Effector memory CD8-positive, alpha-beta T cell (primary cell): ENCODE measurements at regions not wholly inside any gene's neighbourhood (a gene's known extent, or its start where the extent isn't known, plus 50 kb on each side); places are given as distances from the start of the nearest gene placed in this dataset.
"Not testable (repeated sequence)": the region's sequence is repeated elsewhere in the genome, so short reads cannot be mapped to it uniquely, and the experiment has no call there.

Experiments
- ATAC-seq: fragments of 150-1000 bp; cut with Tn5 transposase; replicated peaks from 2 replicates; pipeline ENCODE4 v1.10.0; 2021; ENCODE audit warnings: mild to moderate bottlenecking, moderate library complexity
- DNase-seq, 3 experiments: peaks; one replicate each; pipeline ENCODE4 v3.0.0; 2021
- H3K27ac Mint-ChIP-seq, 2 donors: one replicate each; pipeline ENCODE4 v1.8.0; 2022; ENCODE audit warnings: mild to moderate bottlenecking in 2 of 2, mixed read lengths in 2 of 2, moderate library complexity in 2 of 2
- H3K27me3 Mint-ChIP-seq, 2 donors: one replicate each; pipeline ENCODE4 v1.8.0; 2022; ENCODE audit warnings: mixed read lengths in 2 of 2
- H3K36me3 Mint-ChIP-seq: one replicate; pipeline ENCODE4 v1.8.0; 2022; ENCODE audit warnings: mild to moderate bottlenecking, moderate library complexity, mixed read lengths; ENCODE audit not compliant: insufficient read depth
- H3K4me1 Mint-ChIP-seq, 2 donors: one replicate each; pipeline ENCODE4 v1.8.0; 2022; ENCODE audit warnings: low read depth in 2 of 2, mixed read lengths in 2 of 2
- H3K4me3 Mint-ChIP-seq, 2 donors: one replicate each; pipeline ENCODE4 v1.8.0; 2022; ENCODE audit warnings: mild to moderate bottlenecking in 2 of 2, mixed read lengths in 2 of 2, moderate library complexity in 2 of 2
- H3K9me3 Mint-ChIP-seq, 2 donors: one replicate each; pipeline ENCODE4 v1.8.0; 2022; ENCODE audit warnings: mixed read lengths in 2 of 2

DNA sequence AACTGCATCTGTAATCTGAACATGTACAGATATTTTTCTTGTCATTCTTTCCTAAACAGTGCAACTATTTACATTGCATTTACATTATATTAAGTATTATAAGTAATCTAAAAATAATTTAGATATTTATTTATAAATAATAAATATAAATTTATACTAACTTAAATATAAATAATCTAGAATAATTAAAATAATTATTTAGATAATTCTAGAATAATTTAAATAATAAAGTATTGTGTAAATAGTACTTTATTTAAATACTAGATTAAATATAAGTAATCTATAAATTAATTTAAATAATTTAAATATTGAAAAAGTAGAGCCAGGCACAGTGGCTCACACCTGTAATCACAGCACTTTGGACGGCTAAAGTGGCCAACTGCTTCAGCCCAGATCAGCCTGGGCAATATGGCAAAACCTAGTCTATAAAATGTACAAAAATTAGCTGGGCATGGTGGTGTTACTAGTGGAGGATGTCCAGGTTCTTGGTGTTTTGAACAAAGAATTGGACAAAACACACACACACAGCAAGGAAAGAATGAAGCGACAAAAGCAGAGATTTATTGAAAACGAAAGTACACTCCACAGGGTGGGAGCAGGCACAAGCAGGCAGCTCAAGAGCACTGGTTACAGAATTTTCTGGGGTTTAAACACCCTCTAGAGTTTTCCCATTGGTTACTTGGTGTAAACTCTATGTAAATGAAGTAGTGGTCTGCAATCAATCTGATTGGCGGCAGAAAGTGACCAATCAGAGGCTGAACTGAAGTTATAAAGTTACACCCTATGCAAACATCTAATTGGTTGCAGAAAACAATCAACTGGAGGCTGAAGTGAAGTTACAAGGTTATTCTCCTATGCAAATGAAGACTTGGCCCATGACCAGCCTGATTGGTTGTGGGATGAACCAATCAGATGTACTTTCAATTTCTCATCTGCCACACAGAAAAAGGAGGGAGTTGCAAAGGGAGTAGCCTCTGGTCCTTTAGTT lies 100.2 kb upstream of the SP4 start:
- no peak for DNase-seq
- no peaks in the 10 kb centered on the region for H3K36me3 Mint-ChIP-seq
- no peaks in the 10 kb centered on the region for H3K27me3 Mint-ChIP-seq
- H3K4me1 Mint-ChIP-seq = no peaks in the 10 kb centered on the region
- no peak for ATAC-seq
- no peak overlapping the region for H3K27ac Mint-ChIP-seq
- H3K9me3 Mint-ChIP-seq = peaks cover 0 to 2% of the 10 kb centered on the region in 2 donors
- no peak overlapping the region for H3K4me3 Mint-ChIP-seq

DNA sequence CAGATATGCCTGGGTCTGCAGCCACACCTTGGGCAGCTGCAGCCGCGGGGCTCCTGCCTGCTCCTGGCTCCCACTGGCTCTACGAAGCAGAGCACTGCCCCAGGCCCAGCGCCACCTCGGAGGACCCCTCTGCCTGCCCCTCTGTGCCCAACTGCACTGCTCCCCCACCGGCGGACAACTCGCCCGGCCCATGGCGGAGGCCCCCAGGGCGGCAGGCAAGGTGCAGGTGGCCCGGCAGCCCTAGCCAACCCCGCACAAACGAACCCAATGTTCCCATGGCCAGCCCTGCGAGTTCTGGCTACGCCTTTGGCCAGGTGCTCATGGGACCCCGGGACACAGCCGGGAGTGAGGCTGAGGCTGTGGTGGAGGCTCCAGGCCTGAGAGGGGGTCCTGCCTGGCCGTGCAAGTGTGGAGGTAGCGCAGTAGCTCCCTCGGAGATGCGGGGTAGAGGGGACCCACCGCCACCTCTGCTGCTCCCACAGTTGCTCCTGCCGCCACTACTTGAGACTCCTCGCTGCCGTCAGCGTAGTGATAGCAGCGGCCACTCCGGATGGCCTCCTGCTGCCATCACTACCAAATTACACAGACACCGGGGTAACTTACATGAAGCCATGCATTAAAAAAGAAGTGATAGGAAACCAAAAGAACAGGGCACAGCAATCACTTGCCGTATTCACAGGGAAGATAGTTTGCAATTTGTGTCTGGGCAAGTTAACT lies 97.3 kb upstream of the SP4 start:
- Mint-ChIP-seq H3K9me3 (peaks cover 0 to 2% of the 10 kb centered on the region in 2 donors), H3K4me3 (no peak overlapping the region), H3K27me3 (no peaks in the 10 kb centered on the region), H3K27ac (no peak overlapping the region), H3K4me1 (no peaks in the 10 kb centered on the region), H3K36me3 (no peaks in the 10 kb centered on the region)
- no peak for ATAC-seq
- no peak for DNase-seq

DNA sequence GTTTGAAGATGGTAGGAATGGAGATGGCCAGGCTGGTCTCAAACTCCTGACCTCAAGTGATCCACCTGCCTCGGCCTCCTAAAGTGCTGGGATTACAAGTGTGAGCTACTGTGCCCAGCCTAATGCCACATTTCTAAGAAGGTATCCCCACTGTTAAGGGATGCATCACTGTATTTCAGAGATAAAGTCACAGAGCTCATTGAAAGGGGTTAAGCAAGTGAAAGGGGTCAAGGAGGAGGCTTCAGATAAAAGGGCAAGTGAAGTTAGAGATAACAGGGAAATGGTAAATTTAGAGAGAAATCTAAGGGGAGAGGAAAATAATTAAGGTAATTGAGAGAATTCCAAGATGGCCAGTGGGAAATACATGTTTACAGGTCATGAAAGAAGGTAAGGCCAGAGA lies 93.0 kb upstream of the SP4 start:
- no peaks in the 10 kb centered on the region for H3K36me3 Mint-ChIP-seq
- H3K27ac Mint-ChIP-seq = no peak overlapping the region
- ATAC-seq (no peak), DNase-seq (no peak)
- no peak overlapping the region for H3K4me3 Mint-ChIP-seq
- no peaks in the 10 kb centered on the region for H3K27me3 Mint-ChIP-seq
- H3K9me3 Mint-ChIP-seq = no peaks in the 10 kb centered on the region
- peaks cover 12 to 27% of the 10 kb centered on the region in 2 donors for H3K4me1 Mint-ChIP-seq

DNA sequence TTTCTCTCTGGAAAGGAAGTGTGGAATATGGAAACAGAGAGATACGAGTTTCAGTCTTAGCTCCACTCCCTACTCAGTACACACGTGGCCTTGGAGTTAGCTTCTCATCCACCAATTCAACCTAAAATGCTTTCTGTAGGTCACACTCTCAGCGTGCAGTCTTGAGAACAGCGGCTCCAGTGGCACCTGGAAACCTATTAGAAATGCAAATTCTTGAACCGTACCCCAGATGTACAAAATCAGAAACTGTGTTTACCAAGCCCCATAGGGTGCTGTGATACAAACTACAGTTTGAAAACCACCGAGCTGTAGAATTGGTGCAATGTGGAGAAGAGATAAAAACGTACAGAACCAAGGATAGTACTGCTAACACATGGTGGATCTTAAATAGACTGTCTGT lies 91.1 kb upstream of the SP4 start:
- H3K4me3 Mint-ChIP-seq = no peak overlapping the region
- no peak for ATAC-seq
- H3K4me1 Mint-ChIP-seq = peaks cover 19 to 36% of the 10 kb centered on the region in 2 donors
- H3K9me3 Mint-ChIP-seq = no peaks in the 10 kb centered on the region
- H3K36me3 Mint-ChIP-seq = no peaks in the 10 kb centered on the region
- no peak for DNase-seq
- no peaks in the 10 kb centered on the region for H3K27me3 Mint-ChIP-seq
- no peak overlapping the region for H3K27ac Mint-ChIP-seq

DNA sequence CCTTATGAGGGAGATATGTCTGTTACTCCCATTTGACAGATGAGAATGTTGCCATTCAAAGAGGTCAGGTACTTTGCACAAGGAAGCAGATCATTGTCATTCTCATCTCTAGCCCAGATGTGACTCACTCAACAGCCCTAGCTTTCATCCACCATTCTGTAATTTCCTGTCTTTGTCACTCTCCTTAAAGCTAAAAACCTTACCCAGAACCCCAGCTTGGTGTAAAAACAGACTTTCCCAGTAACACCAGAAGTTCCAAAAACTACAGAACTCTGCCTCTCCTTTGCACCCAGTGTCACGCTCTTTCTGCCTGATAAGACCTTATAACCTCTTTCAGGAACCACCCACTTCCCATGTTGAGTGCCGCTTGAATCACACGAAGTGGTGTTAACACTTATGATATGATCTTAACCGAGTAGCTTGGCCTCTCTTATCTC lies 89.1 kb upstream of the SP4 start:
- H3K4me1 Mint-ChIP-seq = peaks cover 24 to 43% of the 10 kb centered on the region in 2 donors
- peak; percentile 25 to 48 (median 26) for DNase-seq

DNA sequence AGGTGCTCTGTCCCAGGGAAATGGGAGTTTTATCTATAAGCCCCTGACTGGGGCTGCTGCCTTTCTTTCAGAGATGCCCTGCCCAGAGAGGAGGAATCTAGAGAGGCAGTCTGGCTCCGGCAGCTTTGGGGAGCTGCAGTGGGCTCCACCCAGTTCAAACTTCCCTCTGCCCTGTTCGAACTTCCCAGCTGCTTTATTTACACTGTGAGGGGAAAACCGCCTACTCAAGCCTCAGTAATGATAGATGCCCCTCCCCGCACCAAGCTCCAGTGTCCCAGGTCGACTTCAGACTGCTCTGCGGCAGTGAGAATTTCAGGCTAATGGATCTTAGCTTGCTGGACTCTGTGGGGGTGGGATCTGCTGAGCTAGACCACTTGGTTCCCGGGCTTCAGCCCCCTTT lies 83.0 kb upstream of the SP4 start:
- not testable (repeated sequence) for H3K27me3 Mint-ChIP-seq, ATAC-seq, H3K9me3 Mint-ChIP-seq, H3K27ac Mint-ChIP-seq, H3K36me3 Mint-ChIP-seq, DNase-seq, H3K4me3 Mint-ChIP-seq
- peaks cover 12 to 26% of the 10 kb centered on the region in 2 donors for H3K4me1 Mint-ChIP-seq

More for the DNA sequence above, 89.1 kb upstream of the SP4 start:
- peak overlapping the region; percentile 37 to 67 for H3K4me3 Mint-ChIP-seq
- peak overlapping the region; percentile 66 to 91 for H3K27ac Mint-ChIP-seq
- no peaks in the 10 kb centered on the region for H3K36me3 Mint-ChIP-seq
- no peaks in the 10 kb centered on the region for H3K27me3 Mint-ChIP-seq
- peak; percentile 95 for ATAC-seq
- no peaks in the 10 kb centered on the region for H3K9me3 Mint-ChIP-seq

DNA sequence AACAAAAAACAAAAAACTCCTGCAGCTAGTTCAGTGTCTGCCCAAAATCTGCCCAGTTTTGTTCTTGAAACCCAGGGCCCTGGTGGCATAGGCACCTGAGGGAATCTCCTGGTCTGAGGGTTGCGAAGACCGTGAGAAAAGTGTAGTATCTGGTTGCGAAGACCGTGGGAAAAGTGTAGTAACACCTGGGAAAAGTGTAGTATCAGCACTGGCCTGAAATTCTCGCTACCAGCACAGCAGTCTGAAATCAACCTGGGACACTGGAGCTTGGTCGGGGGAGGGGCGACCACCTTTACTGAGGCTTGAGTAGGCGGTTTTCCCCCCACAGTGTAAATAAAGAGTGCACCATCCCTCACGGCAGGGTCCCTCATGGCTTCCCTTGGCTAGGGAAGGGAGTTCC lies 82.5 kb upstream of the SP4 start:
- Mint-ChIP-seq H3K4me3 (no peak overlapping the region), H3K4me1 (peaks cover 8 to 21% of the 10 kb centered on the region in 2 donors), H3K36me3 (no peaks in the 10 kb centered on the region)

DNA sequence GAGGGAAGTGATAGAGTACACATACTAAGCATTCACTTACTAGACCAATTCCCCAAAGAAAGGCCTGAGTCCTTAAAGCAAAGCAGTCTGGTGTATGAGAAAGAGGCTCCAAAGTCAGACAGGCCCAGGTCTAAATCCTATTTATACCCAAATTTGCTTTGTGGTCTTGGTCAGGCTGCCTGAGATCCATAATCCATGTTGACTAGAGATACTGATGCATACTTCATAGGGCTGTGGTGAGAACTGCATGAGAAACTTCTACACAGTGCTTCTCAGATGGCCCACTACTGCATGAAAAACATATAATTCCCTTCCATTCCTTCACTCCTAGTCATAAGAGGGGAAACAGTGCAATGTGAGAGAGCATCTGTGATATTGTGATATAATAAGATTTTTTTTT lies 81.6 kb upstream of the SP4 start:
- Mint-ChIP-seq H3K27ac (no peak overlapping the region), H3K9me3 (no peaks in the 10 kb centered on the region), H3K4me1 (peaks cover 5 to 17% of the 10 kb centered on the region in 2 donors), H3K36me3 (no peaks in the 10 kb centered on the region), H3K27me3 (no peaks in the 10 kb centered on the region), H3K4me3 (no peak overlapping the region)
- no peak for ATAC-seq
- no peak for DNase-seq

More for the DNA sequence above, 82.5 kb upstream of the SP4 start:
- Mint-ChIP-seq H3K27me3 (no peaks in the 10 kb centered on the region), H3K27ac (no peak overlapping the region), H3K9me3 (no peaks in the 10 kb centered on the region)
- ATAC-seq (no peak), DNase-seq (no peak)

DNA sequence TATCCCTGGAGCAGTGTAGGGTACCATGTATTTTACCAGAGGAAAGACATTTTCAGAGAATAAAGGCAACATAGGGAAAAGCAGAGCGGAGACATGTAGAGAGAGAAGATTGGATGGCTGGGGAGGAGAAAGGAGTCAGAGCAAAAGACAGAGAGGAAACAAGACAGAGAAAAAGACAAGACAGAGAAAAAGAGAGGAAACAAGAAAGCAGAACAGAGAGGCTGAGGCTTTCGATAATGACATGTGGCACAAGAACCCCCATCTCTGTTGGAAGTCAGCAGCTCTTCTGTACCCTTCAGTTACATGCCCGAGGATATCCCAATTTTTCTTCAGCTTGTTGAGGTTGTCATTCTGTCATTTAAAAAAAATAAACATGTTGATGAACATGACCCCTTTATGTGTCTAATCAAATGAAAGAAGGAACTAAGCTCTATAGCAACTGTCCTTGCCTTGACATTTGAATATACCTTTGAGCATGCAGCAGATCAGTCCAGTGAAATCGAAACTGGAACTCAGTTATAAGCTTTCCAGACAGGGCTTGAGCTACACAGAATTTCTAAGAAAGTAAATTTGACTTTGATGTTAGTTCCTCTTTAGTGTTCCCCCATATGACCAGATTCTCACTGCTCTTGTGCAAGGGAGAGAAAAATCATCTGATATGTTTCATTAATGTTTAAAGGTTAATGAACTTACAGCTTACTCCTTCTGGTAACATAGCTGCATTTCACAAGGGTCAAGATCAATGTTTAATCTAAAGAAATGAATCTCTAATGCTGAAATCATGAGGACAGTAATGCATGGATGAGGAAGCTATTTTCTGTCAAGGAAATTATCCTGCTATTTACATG lies 75.1 kb upstream of the SP4 start:
- Mint-ChIP-seq H3K4me1 (peaks cover 42 to 50% of the 10 kb centered on the region in 2 donors), H3K36me3 (peaks cover 12% of the 10 kb centered on the region), H3K9me3 (no peaks in the 10 kb centered on the region), H3K4me3 (peak overlapping the region; percentile 15 to 70), H3K27me3 (no peaks in the 10 kb centered on the region), H3K27ac (peak overlapping the region; percentile 85 to 93)
- DNase-seq = peak in 1 of 3 experiments; percentile 21
- peak; percentile 58 for ATAC-seq

DNA sequence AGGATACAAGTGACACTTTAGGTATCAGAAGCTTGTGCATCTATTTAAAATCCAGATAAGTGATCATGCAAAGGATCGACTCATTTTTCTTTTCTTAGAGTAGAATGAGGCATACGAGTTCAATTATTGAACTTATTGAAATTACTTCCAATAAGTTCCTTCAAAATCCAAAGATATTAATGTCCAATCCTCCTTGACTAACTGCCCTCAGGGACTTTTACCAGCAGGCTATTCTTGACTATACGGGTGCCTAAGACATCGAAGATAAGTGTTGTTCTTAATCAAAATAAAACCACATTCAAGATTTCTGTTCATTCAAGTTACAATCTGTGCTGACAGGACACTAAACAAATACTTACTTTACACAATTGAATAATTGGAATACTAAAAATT lies 74.5 kb upstream of the SP4 start:
- no peaks in the 10 kb centered on the region for H3K27me3 Mint-ChIP-seq
- peaks cover 12% of the 10 kb centered on the region for H3K36me3 Mint-ChIP-seq
- no peak for ATAC-seq
- no peak for DNase-seq
- H3K4me3 Mint-ChIP-seq = peak overlapping the region; percentile 15 to 70
- peak overlapping the region; percentile 85 to 93 for H3K27ac Mint-ChIP-seq
- no peaks in the 10 kb centered on the region for H3K9me3 Mint-ChIP-seq
- peaks cover 42 to 52% of the 10 kb centered on the region in 2 donors for H3K4me1 Mint-ChIP-seq

DNA sequence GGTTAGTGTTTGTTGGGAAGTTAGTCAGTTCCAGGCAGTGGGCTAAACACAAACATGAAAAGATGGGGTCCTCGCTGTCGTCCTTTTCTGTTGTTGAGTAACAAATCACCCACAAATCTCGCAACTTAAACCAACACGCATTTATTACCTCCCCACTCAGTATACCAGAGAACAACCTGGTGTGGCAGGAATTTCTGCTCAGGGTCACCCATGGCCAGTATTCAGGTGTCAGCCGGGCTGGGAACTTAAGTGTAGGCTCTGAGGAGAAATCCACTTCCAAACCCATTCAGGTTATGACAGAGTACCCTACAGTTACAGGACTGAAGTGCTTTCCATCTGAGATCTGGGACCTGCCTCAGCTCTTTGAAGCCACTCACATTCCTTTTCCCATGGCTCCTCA lies 73.6 kb upstream of the SP4 start:
- ATAC-seq (no peak), DNase-seq (no peak)
- Mint-ChIP-seq H3K36me3 (peaks cover 12% of the 10 kb centered on the region), H3K4me3 (peak overlapping the region; percentile 15 to 70), H3K27me3 (no peaks in the 10 kb centered on the region), H3K9me3 (no peaks in the 10 kb centered on the region), H3K4me1 (peaks cover 50 to 61% of the 10 kb centered on the region in 2 donors), H3K27ac (peak overlapping the region; percentile 85 to 93)

DNA sequence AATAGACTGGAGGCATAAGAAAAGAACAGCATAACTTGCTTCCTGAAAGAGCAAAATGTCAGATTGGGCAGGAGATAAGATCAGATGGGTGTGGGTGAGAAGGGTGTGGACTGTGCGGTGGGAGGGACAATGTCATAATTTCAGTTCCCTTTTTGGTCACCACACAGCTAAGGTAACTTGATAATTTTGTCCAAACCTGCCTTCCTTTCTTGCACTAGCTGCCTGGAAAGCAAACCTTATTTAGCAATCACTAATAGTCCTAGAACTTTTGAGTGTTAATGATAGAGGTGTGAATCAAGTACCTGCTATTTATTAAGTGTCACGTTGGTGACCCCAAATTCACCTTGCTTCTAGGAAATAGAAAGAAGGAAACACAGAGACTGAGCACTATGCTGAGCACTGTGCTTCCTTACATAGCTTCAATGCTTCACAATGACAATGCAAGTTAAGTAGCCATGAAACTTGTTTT lies 72.4 kb upstream of the SP4 start:
- Mint-ChIP-seq H3K27me3 (no peaks in the 10 kb centered on the region), H3K36me3 (peaks cover 12% of the 10 kb centered on the region), H3K9me3 (no peaks in the 10 kb centered on the region), H3K27ac (peak overlapping the region; percentile 85 to 87), H3K4me3 (peak overlapping the region in 1 of 2 donors; percentile 70), H3K4me1 (peaks cover 56 to 72% of the 10 kb centered on the region in 2 donors)
- ATAC-seq (peak; percentile 90), DNase-seq (peak; percentile 45 to 53 (median 45))

DNA sequence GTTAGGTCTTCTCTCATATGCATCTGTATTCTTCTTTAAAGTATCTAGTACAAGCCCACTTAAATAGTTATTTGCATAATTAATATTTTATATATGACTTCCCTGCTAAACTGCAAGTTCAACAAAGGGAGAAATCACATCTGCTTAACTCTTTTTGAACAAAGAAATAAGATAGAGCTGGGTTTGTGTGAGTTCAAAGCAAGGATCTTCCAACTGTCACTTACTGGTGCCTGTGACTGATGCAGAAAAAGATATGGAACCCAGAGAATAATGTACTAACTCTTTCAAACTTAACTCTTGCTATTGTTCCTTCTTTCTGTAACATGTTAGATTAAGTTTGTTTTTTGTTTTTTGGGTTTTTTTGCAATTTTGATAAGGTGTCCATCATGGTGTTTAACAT lies 71.3 kb upstream of the SP4 start:
- DNase-seq = no peak
- Mint-ChIP-seq H3K4me3 (peak overlapping the region; percentile 22 to 70), H3K9me3 (no peaks in the 10 kb centered on the region), H3K27ac (peak overlapping the region; percentile 52 to 87), H3K27me3 (no peaks in the 10 kb centered on the region), H3K36me3 (peaks cover 12% of the 10 kb centered on the region), H3K4me1 (peaks cover 63 to 82% of the 10 kb centered on the region in 2 donors)
- no peak for ATAC-seq
